ENCODE measurements at regions not wholly inside any gene's neighbourhood (a gene's known extent, or its start where the extent isn't known, plus 50 kb on each side); places are given as distances from the start of the nearest gene placed in this dataset.

GRCh38 chr11:64501500-64502427 is 54.0 kb upstream of the SLC22A11 start:
- no peak for DNase-seq (ENCODE audit: low read depth)

GRCh38 chr11:64502634-64503033 is 53.1 kb upstream of the SLC22A11 start:
- no peak for DNase-seq (ENCODE audit: low read depth)

DNA sequence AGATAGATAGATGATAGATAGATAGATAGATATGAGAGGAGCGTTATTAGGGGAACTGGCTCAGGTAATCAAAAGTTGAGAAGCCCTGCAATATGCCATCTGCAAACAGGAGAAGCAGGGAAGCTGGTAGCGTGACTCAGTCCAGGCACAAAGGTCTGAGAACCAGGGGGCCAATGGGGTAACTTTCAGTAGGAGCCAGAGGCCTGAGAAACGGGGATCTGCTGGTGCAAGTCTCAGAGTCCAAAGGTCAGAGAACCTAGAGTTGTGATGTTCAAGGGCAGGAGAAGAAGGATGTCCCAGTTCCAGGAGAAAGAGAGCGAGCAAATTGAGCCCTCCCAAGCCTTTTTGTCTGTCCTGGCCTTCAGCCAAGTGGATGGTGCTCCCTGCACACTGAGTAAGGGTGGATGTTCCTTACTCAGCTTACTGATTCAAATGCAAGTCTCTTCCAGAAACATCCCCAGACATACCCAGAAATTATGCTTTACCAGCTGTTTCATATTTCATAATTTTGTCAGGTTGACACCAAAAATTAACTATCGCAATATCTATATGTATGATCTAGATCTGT is 52.5 kb upstream of the SLC22A11 start:
- DNase-seq (ENCODE audit: low read depth) = no peak

DNA sequence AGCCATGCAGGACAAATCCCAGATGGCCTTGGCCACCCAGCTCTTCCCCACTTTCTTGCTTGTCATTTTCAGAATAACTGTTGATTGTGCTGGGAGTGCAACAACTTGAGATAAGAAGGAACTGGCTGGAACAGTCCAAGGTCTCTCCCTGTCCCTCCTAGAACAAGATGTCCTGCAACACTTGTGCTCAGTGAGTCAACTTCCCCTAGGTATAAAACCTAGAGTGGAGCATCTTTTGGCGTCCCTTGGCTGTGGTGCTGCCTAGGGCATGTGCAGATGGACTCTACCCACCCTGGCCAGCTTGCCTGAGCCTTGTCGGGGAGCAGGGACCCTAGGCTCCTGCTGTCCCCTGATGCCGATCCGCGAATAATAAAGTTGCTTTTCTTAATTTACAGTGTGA is 50.7 kb upstream of the SLC22A11 start:
- no peak for DNase-seq (ENCODE audit: low read depth)

Measured in activated gamma-delta T cell treated with anti-CD3 and anti-CD28 coated beads, Interleukin-2, amount 50 U/mL, for 16 hours (primary cell).